ENCODE measurements at regions not wholly inside any gene's neighbourhood (a gene's known extent, or its start where the extent isn't known, plus 50 kb on each side); places are given as distances from the start of the nearest gene placed in this dataset.

DNA sequence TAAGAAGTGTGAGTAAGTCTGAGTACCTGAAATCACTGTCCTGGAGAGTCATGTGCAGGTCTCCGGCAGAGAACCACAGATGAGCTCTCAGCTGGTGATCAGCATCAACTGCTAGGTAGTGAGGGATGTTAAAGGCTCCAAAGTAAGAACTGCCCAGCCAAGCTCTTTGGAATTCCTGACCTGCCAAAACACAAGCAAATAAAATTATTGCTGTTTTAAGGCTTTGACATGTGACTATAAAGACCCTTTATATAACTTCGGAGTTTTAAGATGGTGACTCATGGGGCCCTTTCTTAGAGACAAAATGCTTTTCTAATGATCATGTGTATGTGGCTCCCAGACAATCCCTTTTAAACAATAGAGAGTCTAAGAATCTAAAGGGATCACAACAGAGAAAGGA is 855.7 kb downstream of the TRIB2 start:
- TF ChIP-seq, protein P1, sequence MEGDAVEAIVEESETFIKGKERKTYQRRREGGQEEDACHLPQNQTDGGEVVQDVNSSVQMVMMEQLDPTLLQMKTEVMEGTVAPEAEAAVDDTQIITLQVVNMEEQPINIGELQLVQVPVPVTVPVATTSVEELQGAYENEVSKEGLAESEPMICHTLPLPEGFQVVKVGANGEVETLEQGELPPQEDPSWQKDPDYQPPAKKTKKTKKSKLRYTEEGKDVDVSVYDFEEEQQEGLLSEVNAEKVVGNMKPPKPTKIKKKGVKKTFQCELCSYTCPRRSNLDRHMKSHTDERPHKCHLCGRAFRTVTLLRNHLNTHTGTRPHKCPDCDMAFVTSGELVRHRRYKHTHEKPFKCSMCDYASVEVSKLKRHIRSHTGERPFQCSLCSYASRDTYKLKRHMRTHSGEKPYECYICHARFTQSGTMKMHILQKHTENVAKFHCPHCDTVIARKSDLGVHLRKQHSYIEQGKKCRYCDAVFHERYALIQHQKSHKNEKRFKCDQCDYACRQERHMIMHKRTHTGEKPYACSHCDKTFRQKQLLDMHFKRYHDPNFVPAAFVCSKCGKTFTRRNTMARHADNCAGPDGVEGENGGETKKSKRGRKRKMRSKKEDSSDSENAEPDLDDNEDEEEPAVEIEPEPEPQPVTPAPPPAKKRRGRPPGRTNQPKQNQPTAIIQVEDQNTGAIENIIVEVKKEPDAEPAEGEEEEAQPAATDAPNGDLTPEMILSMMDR (IDR thresholded peaks at IDR 0.05), result no peak
- Histone ChIP-seq H3K9me3 (no peaks in the 10 kb centered on the region), H3K36me3 (no peaks in the 10 kb centered on the region), H3K27ac (no peak overlapping the region), H3K27me3 (no peaks in the 10 kb centered on the region), H3K4me1 (no peaks in the 10 kb centered on the region), H3K4me3 (no peak overlapping the region)
- DNase-seq (ENCODE audit: low spot score), result no peak

DNA sequence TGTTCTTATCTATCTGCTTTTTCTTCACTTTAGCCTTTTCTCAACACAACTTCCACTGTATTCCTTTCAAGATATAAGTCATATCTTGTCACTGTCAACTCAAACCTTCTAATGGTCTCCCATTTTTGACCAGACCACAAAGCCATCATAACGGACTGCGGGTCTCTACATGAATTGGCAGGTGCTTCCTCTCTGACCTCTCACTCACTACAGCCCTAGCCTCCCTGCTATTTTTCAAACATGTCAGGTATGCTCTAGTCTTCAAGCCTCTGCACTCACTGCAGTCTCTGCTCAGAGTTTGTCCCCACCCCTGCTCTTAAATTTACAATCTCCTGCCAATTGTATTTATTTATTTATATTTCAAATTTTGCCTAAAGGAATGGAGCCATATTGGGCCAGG is 858.1 kb downstream of the TRIB2 start:
- H3K27ac ChIP-seq, result no peak overlapping the region
- H3K27me3 ChIP-seq, result no peaks in the 10 kb centered on the region
- no peaks in the 10 kb centered on the region for H3K9me3 ChIP-seq
- H3K4me1 ChIP-seq, result no peaks in the 10 kb centered on the region
- no peaks in the 10 kb centered on the region for H3K36me3 ChIP-seq
- TF ChIP-seq, protein P1 (IDR thresholded peaks at IDR 0.05), result no peak
- H3K4me3 ChIP-seq, result no peak overlapping the region
- no peak for DNase-seq (ENCODE audit: low spot score)

DNA sequence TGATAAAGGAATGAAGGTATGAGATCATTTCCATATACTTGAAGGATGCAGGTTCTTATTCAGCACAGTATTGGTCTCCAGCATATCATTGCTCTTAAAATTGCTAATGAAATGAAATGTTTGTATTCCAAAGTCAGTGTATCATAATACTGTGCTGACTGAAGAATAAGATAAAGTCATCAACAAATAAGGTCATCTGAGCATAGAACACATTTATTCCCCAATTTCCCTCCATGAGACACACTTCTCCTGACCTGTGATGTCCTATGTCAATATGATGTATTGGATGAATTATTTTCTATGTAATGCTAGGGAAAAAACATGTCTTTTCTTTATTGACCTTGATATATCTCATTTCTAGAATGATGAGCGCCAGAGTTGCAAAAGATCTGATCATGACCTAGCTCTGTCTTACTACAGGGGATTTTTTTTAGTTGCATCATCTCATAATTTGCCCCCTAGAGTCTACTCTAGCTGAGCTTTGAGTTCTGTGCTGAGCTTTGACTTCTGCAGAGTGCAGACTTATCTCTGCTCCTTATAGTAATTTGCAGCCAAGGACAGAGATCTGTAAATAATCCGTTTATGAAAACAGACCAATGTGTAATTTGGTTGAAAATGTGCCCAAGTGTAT is 859.8 kb downstream of the TRIB2 start:
- TF ChIP-seq, protein P1 (IDR thresholded peaks at IDR 0.05), result no peak
- H3K4me1 ChIP-seq, result no peaks in the 10 kb centered on the region
- H3K4me3 ChIP-seq, result no peak overlapping the region
- H3K36me3 ChIP-seq, result no peaks in the 10 kb centered on the region
- H3K27ac ChIP-seq, result no peak overlapping the region
- no peak for DNase-seq (ENCODE audit: low spot score)
- no peaks in the 10 kb centered on the region for H3K27me3 ChIP-seq
- no peaks in the 10 kb centered on the region for H3K9me3 ChIP-seq

DNA sequence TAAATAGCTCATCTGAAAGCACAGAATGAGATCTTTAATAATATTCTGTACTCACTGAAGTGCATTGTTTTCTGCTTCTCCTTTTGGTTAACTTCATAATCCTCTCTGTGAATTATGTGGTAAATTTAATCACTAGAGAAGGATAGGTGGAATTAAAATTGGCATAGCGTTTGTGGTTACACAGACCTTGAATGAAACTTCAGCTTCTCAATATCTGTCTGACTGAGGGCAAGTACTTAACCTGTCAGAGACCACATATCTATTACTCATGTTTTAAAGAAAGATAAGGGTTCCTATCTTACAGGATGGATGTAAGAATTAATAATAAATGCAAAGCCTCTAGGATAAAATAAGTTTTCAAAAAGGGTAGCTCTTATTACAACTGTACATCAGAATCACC is 861.8 kb downstream of the TRIB2 start:
- no peaks in the 10 kb centered on the region for H3K27me3 ChIP-seq
- no peaks in the 10 kb centered on the region for H3K9me3 ChIP-seq
- DNase-seq (ENCODE audit: low spot score), result no peak
- H3K27ac ChIP-seq, result no peak overlapping the region
- no peaks in the 10 kb centered on the region for H3K4me1 ChIP-seq
- H3K4me3 ChIP-seq, result no peak overlapping the region
- TF ChIP-seq, protein P1 (IDR thresholded peaks at IDR 0.05), result no peak
- H3K36me3 ChIP-seq, result no peaks in the 10 kb centered on the region

DNA sequence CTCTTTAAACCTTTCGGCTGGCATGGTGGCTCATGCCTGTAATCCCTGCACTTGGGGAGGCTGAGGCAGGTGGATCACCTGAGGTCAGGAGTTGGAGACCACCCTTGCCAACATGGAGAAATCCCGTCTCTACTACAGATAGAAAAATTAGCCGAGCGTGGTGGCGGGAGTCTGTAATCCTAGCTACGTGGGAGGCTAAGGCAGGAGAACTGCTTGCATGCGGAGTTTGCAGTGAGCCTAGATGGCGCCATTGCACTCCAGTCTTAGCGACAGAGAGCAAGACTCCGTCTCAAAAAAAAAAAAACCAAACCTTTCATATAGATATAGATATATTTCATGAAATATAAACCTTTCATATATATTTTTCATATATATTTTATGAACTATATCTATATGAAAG is 864.7 kb downstream of the TRIB2 start:
- TF ChIP-seq, protein P1 (IDR thresholded peaks at IDR 0.05), result no peak
- Histone ChIP-seq H3K36me3 (no peaks in the 10 kb centered on the region), H3K27ac (no peak overlapping the region), H3K27me3 (no peaks in the 10 kb centered on the region), H3K4me3 (no peak overlapping the region), H3K4me1 (no peaks in the 10 kb centered on the region), H3K9me3 (no peaks in the 10 kb centered on the region)
- DNase-seq (ENCODE audit: low spot score), result no peak

DNA sequence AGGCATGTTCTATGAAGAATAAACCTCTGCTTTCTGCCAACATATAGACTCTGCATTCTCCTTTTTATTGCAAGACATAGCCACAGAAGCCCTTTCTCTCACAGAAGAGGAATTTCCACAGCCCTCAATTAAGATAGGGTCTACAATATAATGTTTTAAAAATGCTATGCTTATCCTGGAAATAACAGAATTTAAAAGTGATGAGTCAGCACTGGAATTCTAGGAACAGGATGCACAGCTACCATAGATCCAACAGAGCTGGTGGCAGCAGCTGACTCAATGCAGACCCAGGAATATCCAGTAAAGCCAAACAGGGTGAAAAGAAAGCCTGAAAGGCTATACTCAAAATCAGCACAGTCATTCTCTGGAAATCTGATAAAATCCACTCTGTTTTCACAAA is 866.9 kb downstream of the TRIB2 start:
- Histone ChIP-seq H3K4me3 (no peak overlapping the region), H3K4me1 (no peaks in the 10 kb centered on the region), H3K36me3 (no peaks in the 10 kb centered on the region), H3K9me3 (no peaks in the 10 kb centered on the region), H3K27ac (no peak overlapping the region), H3K27me3 (no peaks in the 10 kb centered on the region)
- TF ChIP-seq, protein P1 (IDR thresholded peaks at IDR 0.05), result no peak
- DNase-seq (ENCODE audit: low spot score), result no peak
